ENCODE measurements at regions not wholly inside any gene's neighbourhood (a gene's known extent, or its start where the extent isn't known, plus 50 kb on each side); places are given as distances from the start of the nearest gene placed in this dataset.

GRCh38 chr16:47924950-47925349 is 230.8 kb downstream of the ABCC12 start:
- Histone ChIP-seq H3K9me3 (ENCODE audit: control insufficient read depth, low read length) (no peaks in the 10 kb centered on the region), H3K23ac (ENCODE audit: low read length in 2 of 2) (no peak overlapping the region), H2BK12ac (ENCODE audit: low read length in 2 of 2) (no peak overlapping the region), H3K9ac (ENCODE audit: low read length) (no peak overlapping the region), H3K79me1 (replicated peaks; ENCODE audit: low read length, poor library complexity, severe bottlenecking) (no peaks in the 10 kb centered on the region), H2BK5ac (ENCODE audit: low read depth, low read length, poor library complexity, severe bottlenecking) (no peak overlapping the region), H2BK15ac (ENCODE audit: low read depth, poor library complexity, severe bottlenecking) (no peak overlapping the region), H2AK5ac (ENCODE audit: low read length, severe bottlenecking) (no peak overlapping the region), H2BK120ac (ENCODE audit: low read depth, low read length) (no peak overlapping the region), H4K8ac (ENCODE audit: low read length) (no peak overlapping the region), H3K36me3 (ENCODE audit: control insufficient read depth in 1 of 2, insufficient read depth in 2 of 2, low read depth in 1 of 2, low read length in 2 of 2) (no peaks in the 10 kb centered on the region), H3K4ac (ENCODE audit: low read depth in 1 of 2, low read length in 2 of 2) (no peak overlapping the region), H3K4me3 (ENCODE audit: insufficient read depth in 1 of 2, low read depth in 1 of 2, low read length in 2 of 2) (no peak overlapping the region), H3K14ac (ENCODE audit: low read length in 2 of 2) (no peak overlapping the region), H2AFZ (ENCODE audit: low read depth, low read length) (no peak overlapping the region), H3K4me2 (ENCODE audit: low read length, poor library complexity, severe bottlenecking) (no peak overlapping the region), H3K27ac (ENCODE audit: low read length, poor library complexity, severe bottlenecking) (no peak overlapping the region), H3K18ac (ENCODE audit: low read depth in 1 of 2, low read length in 2 of 2) (no peak overlapping the region), H3K4me1 (ENCODE audit: control insufficient read depth, insufficient read depth, low read depth, low read length) (no peaks in the 10 kb centered on the region), H3K27me3 (ENCODE audit: control insufficient read depth in 1 of 2, insufficient read depth in 1 of 2, low read length in 2 of 2) (no peaks in the 10 kb centered on the region), H4K91ac (ENCODE audit: low read length) (no peak overlapping the region)
- no peak for DNase-seq
- WGBS, result 90% methylated on average over 2 of the region's 2 CpGs

GRCh38 chr16:47921535-47921934 is 234.3 kb downstream of the ABCC12 start:
- no peak overlapping the region for H3K27ac ChIP-seq (ENCODE audit: low read length, poor library complexity, severe bottlenecking)
- H3K23ac ChIP-seq (ENCODE audit: low read length in 2 of 2), result no peak overlapping the region
- no peaks in the 10 kb centered on the region for H3K79me1 ChIP-seq (replicated peaks; ENCODE audit: low read length, poor library complexity, severe bottlenecking)
- H2BK120ac ChIP-seq (ENCODE audit: low read depth, low read length), result no peak overlapping the region
- WGBS, result no CpG with 5 or more reads among the region's 1 CpG
- H4K91ac ChIP-seq (ENCODE audit: low read length), result no peak overlapping the region
- no peaks in the 10 kb centered on the region for H3K9me3 ChIP-seq (ENCODE audit: control insufficient read depth, low read length)
- no peak overlapping the region for H3K4me3 ChIP-seq (ENCODE audit: insufficient read depth in 1 of 2, low read depth in 1 of 2, low read length in 2 of 2)
- H3K9ac ChIP-seq (ENCODE audit: low read length), result no peak overlapping the region
- no peak overlapping the region for H4K8ac ChIP-seq (ENCODE audit: low read length)
- no peaks in the 10 kb centered on the region for H3K4me1 ChIP-seq (ENCODE audit: control insufficient read depth, insufficient read depth, low read depth, low read length)
- no peak overlapping the region for H2BK12ac ChIP-seq (ENCODE audit: low read length in 2 of 2)
- no peak overlapping the region for H2AK5ac ChIP-seq (ENCODE audit: low read length, severe bottlenecking)
- no peak overlapping the region for H3K18ac ChIP-seq (ENCODE audit: low read depth in 1 of 2, low read length in 2 of 2)
- no peaks in the 10 kb centered on the region for H3K27me3 ChIP-seq (ENCODE audit: control insufficient read depth in 1 of 2, insufficient read depth in 1 of 2, low read length in 2 of 2)
- no peak overlapping the region for H2BK5ac ChIP-seq (ENCODE audit: low read depth, low read length, poor library complexity, severe bottlenecking)
- no peak overlapping the region for H3K4ac ChIP-seq (ENCODE audit: low read depth in 1 of 2, low read length in 2 of 2)
- no peaks in the 10 kb centered on the region for H3K36me3 ChIP-seq (ENCODE audit: control insufficient read depth in 1 of 2, insufficient read depth in 2 of 2, low read depth in 1 of 2, low read length in 2 of 2)
- no peak for DNase-seq
- H3K14ac ChIP-seq (ENCODE audit: low read length in 2 of 2), result no peak overlapping the region
- H2BK15ac ChIP-seq (ENCODE audit: low read depth, poor library complexity, severe bottlenecking), result no peak overlapping the region
- H3K4me2 ChIP-seq (ENCODE audit: low read length, poor library complexity, severe bottlenecking), result no peak overlapping the region
- H2AFZ ChIP-seq (ENCODE audit: low read depth, low read length), result no peak overlapping the region

GRCh38 chr16:47920709-47921108 is 235.1 kb downstream of the ABCC12 start:
- H3K4me3 ChIP-seq (ENCODE audit: insufficient read depth in 1 of 2, low read depth in 1 of 2, low read length in 2 of 2), result no peak overlapping the region
- H2AFZ ChIP-seq (ENCODE audit: low read depth, low read length), result no peak overlapping the region
- WGBS, result no CpG with 5 or more reads among the region's 1 CpG
- no peak overlapping the region for H2BK15ac ChIP-seq (ENCODE audit: low read depth, poor library complexity, severe bottlenecking)
- H3K14ac ChIP-seq (ENCODE audit: low read length in 2 of 2), result no peak overlapping the region
- no peak overlapping the region for H3K4me2 ChIP-seq (ENCODE audit: low read length, poor library complexity, severe bottlenecking)
- no peak overlapping the region for H4K91ac ChIP-seq (ENCODE audit: low read length)
- no peak overlapping the region for H3K9ac ChIP-seq (ENCODE audit: low read length)
- no peaks in the 10 kb centered on the region for H3K27me3 ChIP-seq (ENCODE audit: control insufficient read depth in 1 of 2, insufficient read depth in 1 of 2, low read length in 2 of 2)
- H3K18ac ChIP-seq (ENCODE audit: low read depth in 1 of 2, low read length in 2 of 2), result no peak overlapping the region
- H3K4me1 ChIP-seq (ENCODE audit: control insufficient read depth, insufficient read depth, low read depth, low read length), result no peaks in the 10 kb centered on the region
- H3K9me3 ChIP-seq (ENCODE audit: control insufficient read depth, low read length), result no peaks in the 10 kb centered on the region
- no peak overlapping the region for H2BK5ac ChIP-seq (ENCODE audit: low read depth, low read length, poor library complexity, severe bottlenecking)
- H3K36me3 ChIP-seq (ENCODE audit: control insufficient read depth in 1 of 2, insufficient read depth in 2 of 2, low read depth in 1 of 2, low read length in 2 of 2), result no peaks in the 10 kb centered on the region
- no peak overlapping the region for H2BK120ac ChIP-seq (ENCODE audit: low read depth, low read length)
- no peak overlapping the region for H2AK5ac ChIP-seq (ENCODE audit: low read length, severe bottlenecking)
- DNase-seq, result no peak
- no peak overlapping the region for H3K4ac ChIP-seq (ENCODE audit: low read depth in 1 of 2, low read length in 2 of 2)
- H2BK12ac ChIP-seq (ENCODE audit: low read length in 2 of 2), result no peak overlapping the region
- no peak overlapping the region for H3K27ac ChIP-seq (ENCODE audit: low read length, poor library complexity, severe bottlenecking)
- H4K8ac ChIP-seq (ENCODE audit: low read length), result no peak overlapping the region
- H3K79me1 ChIP-seq (replicated peaks; ENCODE audit: low read length, poor library complexity, severe bottlenecking), result no peaks in the 10 kb centered on the region
- H3K23ac ChIP-seq (ENCODE audit: low read length in 2 of 2), result no peak overlapping the region

GRCh38 chr16:47917118-47917517 is 238.7 kb downstream of the ABCC12 start:
- Histone ChIP-seq H3K4ac (ENCODE audit: low read depth in 1 of 2, low read length in 2 of 2) (no peak overlapping the region), H3K27me3 (ENCODE audit: control insufficient read depth in 1 of 2, insufficient read depth in 1 of 2, low read length in 2 of 2) (no peaks in the 10 kb centered on the region), H3K4me1 (ENCODE audit: control insufficient read depth, insufficient read depth, low read depth, low read length) (no peaks in the 10 kb centered on the region), H2BK5ac (ENCODE audit: low read depth, low read length, poor library complexity, severe bottlenecking) (no peak overlapping the region), H3K9ac (ENCODE audit: low read length) (no peak overlapping the region), H2AK5ac (ENCODE audit: low read length, severe bottlenecking) (no peak overlapping the region), H3K4me3 (ENCODE audit: insufficient read depth in 1 of 2, low read depth in 1 of 2, low read length in 2 of 2) (no peak overlapping the region), H4K8ac (ENCODE audit: low read length) (no peak overlapping the region), H3K4me2 (ENCODE audit: low read length, poor library complexity, severe bottlenecking) (no peak overlapping the region), H2BK12ac (ENCODE audit: low read length in 2 of 2) (no peak overlapping the region), H3K18ac (ENCODE audit: low read depth in 1 of 2, low read length in 2 of 2) (no peak overlapping the region), H3K27ac (ENCODE audit: low read length, poor library complexity, severe bottlenecking) (no peak overlapping the region), H2BK120ac (ENCODE audit: low read depth, low read length) (no peak overlapping the region), H3K36me3 (ENCODE audit: control insufficient read depth in 1 of 2, insufficient read depth in 2 of 2, low read depth in 1 of 2, low read length in 2 of 2) (no peaks in the 10 kb centered on the region), H3K14ac (ENCODE audit: low read length in 2 of 2) (no peak overlapping the region), H3K79me1 (replicated peaks; ENCODE audit: low read length, poor library complexity, severe bottlenecking) (no peaks in the 10 kb centered on the region), H2AFZ (ENCODE audit: low read depth, low read length) (no peak overlapping the region), H2BK15ac (ENCODE audit: low read depth, poor library complexity, severe bottlenecking) (no peak overlapping the region), H3K23ac (ENCODE audit: low read length in 2 of 2) (no peak overlapping the region), H3K9me3 (ENCODE audit: control insufficient read depth, low read length) (no peaks in the 10 kb centered on the region), H4K91ac (ENCODE audit: low read length) (no peak overlapping the region)
- no peak for DNase-seq

Measured in mesenchymal stem cell (in vitro differentiated cells and primary cell).